HG02588 (cell line): ENCODE measurements at regions not wholly inside any gene's neighbourhood (a gene's known extent, or its start where the extent isn't known, plus 50 kb on each side); places are given as distances from the start of the nearest gene placed in this dataset.
A peak's percentile ranks its signal among the peaks of the same experiment; 100 is the strongest.

Experiments
- ATAC-seq: cut with Tn5 transposase; IDR thresholded peaks from one replicate; pipeline ENCODE4 v1.9.1; 2021; ENCODE audit warnings: mild to moderate bottlenecking, moderate library complexity; ENCODE audit not compliant: unreplicated experiment

DNA sequence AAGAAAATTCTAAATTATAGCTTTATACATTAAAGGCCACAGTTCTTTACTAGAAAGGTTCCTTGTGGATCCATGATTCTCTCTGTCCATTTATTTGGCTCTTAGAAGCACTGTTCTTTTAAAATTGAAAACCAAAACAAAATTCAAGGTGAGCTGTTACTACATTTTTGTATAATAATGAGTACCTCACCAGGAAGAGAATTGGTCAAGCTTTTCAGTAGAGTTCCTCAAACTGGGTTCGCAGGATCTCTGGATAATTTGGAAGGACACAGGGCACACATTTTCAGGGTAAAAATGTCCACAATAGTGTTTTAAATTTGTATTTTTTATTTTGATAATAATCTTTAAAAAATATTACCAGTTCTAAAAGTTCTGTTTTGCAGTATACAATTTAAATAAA lies 93.0 kb downstream of the PPP1R3A start:
- no peak for ATAC-seq

DNA sequence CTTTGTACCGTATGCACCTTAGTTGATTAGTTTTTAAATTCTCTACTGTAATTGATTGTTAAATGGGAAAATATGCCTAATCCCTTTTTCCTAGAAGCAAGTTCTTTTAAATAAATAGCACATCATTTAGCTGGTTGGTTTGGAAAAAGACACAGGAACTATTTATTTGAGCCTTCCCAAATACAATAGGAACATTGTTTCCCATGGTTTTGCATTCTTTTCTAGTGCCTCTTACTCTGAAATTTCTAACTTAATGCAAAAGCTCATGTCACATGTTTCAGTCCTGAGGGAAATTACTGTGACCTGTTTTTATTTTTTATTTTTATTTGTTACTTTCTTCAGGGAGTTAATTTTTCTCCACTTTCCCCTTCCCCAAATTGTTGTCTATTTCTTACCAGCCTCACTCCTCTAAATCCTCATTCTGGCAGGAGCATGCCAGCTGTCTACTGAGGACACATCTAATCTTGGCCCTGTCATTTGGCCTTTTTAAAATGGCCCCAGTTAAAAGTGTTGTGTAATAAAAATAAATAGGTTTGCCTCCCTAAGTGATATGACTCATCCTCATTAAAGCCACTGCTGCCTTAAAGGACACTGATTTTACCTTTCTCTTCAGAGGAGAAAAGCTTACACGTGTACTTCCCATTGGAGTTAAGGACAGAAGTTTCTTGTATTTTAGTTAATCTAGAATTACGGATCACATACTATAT lies 94.5 kb downstream of the PPP1R3A start:
- ATAC-seq, result no peak

DNA sequence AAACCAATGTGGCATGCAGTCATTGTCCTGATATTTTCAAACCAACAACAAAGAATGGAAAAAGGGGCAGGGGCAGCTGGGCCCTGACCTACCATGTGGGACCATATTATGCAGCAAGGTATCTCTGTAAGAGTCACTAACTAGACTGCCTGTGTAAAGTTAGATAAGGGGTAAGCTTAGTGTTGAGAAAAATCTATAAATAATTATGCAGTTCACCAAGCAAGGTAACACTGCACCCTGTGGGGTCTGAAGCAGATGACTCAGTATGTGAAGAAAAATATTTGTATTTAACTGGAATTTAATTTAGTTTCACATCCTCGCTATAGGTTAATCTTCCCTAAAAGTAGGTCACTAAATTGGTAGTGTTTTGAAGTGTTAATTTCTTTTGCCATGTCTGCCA lies 99.3 kb downstream of the PPP1R3A start:
- ATAC-seq, result no peak

DNA sequence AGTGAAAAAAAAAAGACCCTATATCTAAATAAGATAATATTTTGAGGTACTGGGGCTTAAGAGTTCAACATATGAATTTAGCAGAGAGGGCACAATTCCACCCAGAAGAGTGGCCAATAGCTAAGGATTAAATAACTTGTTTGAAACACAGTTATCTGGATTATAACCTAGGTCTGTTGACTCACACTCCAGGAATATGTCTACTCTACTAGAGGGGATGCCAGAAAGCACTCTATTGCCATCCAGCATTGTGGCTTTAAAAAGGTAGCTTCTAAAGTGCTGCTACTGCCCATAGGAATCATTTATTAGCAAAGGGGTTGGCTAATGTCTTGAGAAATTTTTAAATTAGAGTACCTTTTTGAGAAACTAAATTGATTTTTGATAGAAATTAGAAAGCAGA lies 102.2 kb downstream of the PPP1R3A start:
- ATAC-seq, result no peak

DNA sequence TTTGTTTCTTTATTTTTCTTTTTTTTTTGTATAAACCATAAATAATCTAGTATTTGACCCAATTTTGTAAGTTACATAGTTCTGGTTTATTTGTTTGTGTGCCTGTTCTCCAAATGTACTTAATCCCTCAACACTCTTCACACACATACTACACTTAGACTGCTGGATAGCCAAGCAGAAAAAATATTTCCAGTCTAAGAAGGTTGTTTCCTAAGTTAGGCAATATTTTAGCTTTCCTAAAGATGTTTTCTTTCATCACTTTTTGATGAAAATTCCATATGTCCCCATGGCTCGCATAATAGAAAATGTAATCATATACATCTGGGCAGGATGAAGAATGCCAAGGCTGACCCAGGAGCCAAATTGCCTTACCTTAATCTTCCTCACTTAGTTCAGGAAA lies 105.3 kb downstream of the PPP1R3A start:
- ATAC-seq, result no peak

DNA sequence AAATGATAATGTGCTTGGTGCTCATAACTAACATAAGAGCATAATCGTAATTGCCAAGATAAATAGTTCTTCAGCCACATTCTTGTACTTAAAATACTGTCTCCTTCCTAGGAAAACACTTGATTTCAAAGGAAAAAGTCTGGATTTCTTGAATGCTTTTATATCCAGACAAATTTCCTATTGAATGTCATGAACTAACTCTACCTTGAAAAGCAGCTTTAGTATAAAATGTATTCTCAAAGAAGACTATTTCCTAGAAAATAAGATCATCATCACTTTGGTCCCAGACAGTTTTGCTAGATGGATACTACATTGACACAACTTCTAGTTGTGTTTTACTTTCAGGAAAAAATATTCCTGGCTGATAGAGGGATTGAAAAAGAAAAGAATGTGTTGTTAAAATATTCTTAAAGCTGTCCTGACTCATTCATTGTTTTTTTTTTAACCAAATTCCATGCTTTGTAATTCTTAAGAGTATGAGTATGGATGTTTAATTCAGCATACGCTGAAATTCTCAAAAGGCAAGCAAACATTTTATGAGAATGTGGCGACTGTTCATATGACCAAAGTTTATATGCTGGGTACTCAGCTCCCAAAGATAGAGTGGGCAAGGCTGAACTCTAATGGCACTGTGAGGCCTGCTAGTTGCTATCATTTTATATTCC lies 106.1 kb downstream of the PPP1R3A start:
- no peak for ATAC-seq

DNA sequence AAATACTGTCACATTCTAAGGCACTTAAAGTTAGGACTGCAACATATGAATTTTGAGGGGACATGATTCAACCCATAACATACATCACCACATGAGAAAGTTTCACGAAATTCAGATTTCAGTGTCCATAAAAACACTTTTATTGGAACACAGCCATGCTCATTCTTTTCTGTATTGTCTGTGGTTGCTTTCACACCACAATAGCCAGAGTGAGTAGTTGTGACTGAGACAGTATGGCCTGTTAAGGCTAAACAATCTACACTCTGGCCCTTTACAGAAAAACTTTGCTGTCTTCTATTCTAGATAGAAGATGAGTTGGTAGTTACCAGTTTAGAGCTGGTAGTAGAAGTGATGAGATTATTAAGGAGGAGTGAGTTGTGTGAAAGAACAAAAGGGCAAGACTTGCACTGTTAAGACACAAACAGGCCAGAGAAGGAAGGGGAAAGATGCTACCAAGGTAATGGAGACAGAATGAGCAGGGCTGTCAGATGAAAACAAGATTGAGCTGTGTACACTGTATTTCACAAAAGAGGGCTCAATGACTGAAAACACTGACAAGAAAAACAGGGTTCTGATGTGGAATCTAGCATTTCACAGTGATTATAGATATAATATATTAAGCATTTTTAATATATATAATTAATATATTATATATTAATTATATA lies 108.6 kb downstream of the PPP1R3A start:
- no peak for ATAC-seq

DNA sequence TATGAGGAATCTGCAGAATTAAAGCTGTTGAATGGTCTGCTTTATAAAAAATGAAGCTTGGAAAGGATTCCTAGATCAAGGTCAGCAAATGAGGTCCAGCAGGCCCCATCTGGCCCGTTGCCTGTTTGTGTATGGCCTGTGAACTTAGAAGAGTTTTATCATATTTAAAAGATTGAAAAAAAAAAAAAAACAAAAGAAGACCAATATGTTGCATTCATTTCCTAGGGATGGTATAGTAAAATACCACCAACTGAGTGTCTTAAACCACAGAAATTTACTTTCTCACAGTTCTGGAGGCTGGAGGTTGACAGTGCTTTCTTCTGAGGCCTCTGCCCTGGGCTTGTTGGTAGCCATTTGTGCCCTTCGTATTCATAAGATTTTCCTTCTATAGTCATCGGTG lies 109.2 kb downstream of the PPP1R3A start:
- ATAC-seq, result no peak

DNA sequence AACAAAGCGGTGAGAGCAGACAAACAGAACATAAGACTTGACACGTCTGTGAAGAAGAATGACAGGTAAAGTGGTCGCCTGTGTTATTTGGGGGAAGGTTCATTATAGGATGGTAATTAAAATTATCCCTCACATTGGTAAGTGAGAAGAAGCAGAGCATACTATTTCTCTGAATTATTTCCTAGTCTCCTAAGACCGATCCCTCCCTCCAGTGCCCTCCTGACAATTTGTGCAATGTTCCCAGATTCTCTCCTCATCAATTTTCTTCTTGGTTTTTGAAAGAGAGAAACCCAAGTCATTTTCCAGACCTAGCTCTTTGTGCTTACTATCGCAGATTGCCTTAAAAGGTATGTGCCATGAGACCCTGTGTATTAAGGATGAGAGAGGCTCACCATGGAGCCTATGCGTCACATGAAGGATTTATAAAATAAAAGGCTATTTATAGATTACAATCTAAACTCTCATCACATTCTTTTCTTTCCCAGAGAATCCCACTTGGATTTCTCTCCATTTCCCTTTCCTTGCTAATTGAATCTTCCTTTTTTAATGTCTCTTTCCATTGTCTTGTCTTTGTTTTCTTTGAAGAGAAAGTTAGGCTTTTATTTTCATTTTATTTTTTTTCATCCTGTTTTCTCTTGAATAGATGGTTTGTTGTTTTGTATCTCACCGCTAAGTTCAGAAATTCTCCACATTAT lies 112.0 kb downstream of the PPP1R3A start:
- ATAC-seq, result no peak

DNA sequence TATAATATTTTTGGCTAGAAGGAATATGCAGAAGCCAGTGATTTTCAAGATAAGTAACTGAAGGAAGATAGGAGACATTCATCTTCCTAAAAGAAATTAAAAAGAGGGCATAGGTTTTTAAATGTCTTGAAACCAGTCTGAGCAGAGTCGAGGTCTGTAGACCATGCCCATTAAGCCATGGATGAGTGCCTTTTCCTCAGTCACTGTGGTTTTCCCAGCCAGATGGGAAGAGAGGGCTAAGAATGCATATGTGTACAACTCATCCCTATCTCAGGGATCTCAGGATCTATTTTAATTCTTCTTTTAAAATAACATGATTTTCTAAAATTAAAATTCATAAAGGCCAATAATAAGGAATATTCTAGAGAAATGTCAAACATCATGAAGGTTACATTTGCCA lies 112.8 kb downstream of the PPP1R3A start:
- no peak for ATAC-seq

DNA sequence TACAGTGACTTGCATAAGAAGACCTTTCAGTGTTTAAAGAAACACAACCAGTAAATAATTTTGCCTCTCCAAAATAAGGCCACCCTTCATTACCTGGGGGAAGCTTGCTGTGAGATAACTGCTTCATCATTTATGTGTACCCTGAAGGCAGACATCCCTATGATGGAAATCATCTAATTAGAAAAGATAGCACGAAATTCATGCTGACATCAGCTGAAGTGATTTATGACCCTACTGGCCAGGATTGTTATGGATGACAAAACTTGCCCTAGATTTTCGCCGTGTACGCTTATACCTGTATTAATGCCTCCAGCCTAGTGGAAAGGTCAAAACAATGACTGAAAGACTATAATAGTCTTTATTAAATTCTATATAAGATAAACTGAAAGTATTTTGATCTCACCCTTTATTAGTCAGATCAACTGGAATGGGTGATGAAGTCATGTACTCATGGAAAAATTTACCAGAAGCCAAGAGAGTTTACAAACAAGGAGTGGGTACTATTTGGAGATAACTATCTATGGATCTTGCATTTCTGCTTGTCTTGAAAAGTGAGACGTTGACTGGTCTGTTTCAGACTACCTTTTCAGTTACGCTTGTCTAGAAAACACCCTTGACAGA lies 114.2 kb downstream of the PPP1R3A start:
- no peak for ATAC-seq

DNA sequence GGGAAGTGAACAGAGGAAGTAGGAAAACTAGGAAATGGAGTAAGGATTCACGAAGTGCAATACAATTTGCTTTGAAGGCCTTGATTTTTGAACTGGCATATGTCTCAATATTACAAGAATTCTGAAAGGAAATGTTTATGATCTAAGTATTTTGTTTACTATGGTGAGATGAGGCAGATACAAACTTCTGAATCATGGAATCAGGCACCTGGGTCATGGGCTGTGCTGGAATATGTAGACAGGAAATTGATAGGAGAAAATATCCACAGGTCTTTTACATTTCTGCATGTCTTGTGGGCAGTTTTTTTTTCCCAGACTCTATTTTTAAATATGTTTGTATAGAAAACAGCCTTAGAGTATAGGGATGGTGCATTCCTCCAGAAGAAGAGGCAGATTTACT lies 117.1 kb downstream of the PPP1R3A start:
- no peak for ATAC-seq

DNA sequence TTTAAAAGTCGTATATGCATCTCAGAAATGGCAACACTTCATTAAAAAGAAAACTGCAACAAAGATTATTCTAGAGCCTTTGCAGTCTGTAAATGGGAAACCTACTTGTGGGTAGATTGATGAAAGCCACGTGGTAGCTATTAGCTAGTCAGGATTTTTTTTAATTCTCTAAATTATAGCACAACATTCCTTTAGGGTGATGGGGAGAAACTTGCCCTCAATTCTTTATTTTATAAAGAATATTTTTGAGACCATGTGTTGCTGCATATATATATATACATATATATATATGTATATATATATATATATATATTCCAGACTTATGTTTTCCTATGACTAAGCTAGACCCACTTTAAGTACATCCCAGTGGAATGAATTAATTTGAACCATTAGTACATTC lies 118.0 kb downstream of the PPP1R3A start:
- no peak for ATAC-seq

DNA sequence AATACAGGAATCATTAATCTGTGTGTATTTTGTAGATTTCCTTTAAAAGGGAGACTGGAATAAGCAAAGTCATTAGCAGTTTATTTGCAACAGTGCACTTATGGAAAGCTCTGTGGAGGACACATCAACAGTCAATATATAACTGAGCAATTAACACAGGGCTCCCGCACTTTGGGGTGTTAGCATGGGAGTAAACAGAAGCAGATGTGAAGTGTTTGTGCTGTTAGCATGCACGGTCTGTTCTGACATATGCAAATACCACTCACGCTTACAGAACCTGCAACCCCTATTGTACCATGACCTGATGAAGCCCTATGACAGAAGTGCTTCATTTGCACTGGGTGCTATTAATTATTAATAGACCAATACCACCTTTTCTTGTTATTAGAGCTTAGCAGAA lies 118.9 kb downstream of the PPP1R3A start:
- peak; percentile 98 for ATAC-seq

DNA sequence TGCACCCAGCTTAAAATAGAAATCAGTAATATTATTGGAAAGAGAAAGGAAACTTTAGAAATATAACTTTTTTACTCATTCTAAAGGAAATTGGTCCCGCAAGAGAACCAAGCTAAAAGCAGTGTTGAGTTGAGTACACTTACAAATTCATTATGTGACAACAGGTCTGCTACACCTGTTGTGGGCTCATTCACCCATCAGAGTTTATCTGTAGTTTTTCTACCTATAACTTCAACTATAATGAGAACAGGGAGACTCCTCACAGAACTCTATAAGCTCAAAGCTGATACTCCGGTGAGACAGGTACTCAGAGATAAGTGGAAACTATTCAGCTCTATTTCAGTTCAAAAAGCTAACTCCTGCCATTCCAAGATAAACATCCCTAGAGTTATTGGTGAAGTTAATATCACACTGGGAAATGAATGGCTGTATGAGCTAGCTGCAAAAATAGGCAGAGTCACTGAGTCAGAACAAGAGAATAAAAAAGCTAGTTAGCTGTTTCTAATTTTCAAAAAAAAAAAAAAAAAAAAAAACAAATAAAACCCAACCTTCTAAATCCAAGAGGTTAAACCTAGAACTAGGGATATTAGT lies 121.3 kb downstream of the PPP1R3A start:
- ATAC-seq, result no peak

DNA sequence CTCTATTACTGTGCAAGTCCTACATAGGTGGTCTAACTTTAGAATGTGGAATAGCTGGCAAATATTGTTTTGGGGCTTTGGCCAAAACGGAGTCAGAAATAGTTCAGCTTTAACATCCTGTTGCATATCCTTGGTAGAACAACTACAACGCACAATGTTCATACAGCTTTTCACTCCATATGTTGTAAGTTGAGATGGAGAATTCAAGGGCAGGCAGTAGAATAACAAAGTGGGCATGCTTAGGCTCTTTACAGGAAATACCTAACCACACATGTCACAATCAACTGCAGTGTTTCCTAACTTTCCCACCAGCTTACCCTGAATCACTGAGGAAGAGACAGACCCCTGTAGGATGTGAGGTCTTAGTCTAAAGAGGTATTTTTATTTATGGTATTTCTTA lies 122.3 kb downstream of the PPP1R3A start:
- ATAC-seq, result no peak

DNA sequence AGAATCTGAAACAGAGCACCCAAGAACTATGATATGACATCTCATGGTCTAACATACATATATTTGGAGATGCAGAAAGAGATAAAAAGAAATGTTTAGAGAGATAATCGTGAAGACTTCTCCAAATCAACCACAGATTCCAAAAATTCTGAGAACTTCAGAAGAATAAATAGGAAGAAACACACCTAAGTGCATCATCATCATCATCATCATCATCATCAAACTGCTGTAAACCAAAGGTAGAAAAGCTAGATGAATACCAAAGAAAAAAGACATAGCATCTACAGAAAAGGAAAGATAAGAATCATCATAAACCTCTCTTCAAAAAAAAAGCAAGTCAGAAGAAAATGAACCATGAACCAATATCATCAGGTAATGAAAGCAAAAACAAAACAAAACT lies 124.2 kb downstream of the PPP1R3A start:
- no peak for ATAC-seq

DNA sequence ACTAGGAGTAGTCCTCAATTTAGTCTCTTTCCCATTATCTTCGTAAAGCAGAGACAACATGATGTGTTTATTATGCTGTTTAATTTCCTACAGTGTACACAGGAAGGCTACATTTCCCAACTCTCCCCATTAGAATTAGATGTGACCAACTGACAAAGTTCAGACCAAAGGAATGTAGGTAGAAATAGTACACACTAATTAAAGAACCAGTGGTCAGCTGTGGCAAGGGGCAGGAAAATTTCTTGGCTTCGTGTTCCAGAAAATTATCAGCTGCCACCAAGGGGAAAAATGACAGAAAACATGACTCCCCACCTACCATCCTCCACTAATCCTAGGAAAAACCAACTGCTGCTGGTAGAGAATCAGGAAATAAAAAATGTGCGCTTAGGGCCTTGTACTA lies 125.6 kb downstream of the PPP1R3A start:
- ATAC-seq, result no peak

DNA sequence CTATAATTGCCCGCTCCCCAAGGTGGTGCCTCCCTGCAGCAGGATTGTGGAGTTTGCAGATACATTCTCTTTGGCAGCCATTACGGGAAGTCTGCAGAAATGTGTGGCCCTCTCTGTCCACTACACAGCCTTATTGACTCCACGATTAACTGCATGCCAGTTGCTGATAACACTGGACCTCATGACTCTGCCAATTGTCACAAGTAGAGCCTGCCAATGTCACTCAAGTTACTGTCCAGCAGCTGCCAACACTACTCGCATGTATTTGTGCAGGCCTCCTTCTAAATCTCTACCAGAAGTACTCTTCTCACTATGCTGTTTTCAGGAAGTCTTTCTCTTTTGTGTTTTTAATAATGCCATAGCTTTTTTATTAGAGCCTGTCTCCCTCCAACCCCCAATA lies 128.8 kb downstream of the PPP1R3A start:
- no peak for ATAC-seq

DNA sequence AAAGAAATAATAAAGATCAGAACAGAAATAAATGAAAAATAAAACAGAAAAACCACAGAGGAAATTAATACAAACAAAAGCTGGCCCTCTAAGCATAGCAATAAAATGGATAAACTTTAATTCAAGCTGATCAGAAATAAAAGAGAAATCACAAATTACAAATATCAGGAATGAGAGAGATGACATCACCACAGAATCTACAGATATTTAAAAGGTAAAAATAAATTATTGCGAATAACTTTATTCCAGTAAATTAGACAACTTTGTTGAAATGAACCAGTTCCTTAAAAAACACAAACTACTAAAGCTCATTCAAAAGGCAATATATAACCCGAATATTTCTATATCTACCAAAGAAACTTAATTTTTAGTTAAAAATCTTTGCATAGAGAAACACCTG lies 131.7 kb downstream of the PPP1R3A start:
- no peak for ATAC-seq

DNA sequence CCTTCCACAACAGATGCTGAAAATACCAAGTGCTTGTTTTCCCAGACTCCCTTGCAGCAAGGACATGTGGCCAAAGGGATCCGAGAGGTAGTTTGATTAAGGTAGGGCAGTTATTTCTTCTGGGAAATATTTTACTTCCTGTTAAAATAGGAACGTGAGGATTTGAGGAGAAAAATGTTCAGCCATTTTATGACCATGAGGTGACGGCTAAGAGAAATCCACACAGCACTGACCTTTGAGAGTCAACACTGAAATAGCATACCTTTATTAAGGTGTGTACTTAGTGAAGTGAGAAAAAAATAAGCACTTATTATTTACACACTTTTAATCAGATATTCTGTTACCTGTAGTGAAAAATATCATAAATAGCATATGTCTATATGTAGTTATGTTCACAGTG lies 133.9 kb downstream of the PPP1R3A start:
- no peak for ATAC-seq
